GM21723 (cell line): ENCODE measurements at regions not wholly inside any gene's neighbourhood (a gene's known extent, or its start where the extent isn't known, plus 50 kb on each side); places are given as distances from the start of the nearest gene placed in this dataset.
"Not testable (repeated sequence)": the region's sequence is repeated elsewhere in the genome, so short reads cannot be mapped to it uniquely, and the experiment has no call there.

Source experiments
- ATAC-seq: cut with Tn5 transposase; IDR thresholded peaks from one replicate; pipeline ENCODE4 v1.9.1; 2021; ENCODE audit warnings: mild to moderate bottlenecking, moderate library complexity; ENCODE audit not compliant: unreplicated experiment

GRCh38 chr6:99143108-99143861 lies 195.5 kb upstream of the FBXL4 start:
- ATAC-seq = no peak

DNA sequence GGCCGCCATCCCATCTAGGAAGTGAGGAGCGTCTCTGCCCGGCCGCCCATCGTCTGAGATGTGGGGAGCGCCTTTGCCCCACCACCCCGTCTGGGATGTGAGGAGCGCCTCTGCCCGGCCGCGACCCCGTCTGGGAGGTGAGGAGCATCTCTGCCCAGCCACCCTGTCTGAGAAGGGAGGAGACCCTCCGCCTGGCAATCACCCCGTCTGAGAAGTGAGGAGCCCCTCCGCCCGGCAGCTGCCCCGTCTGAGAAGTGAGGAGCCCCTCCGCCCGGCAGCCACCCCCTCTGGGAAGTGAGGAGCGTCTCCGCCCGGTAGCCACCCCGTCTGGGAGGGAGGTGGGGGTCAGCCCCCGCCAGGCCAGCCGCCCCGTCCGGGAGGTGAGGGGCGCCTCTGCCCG lies 194.2 kb upstream of the FBXL4 start:
- not testable (repeated sequence) for ATAC-seq

- ATAC-seq = no peak
Observed at GRCh38 chr6:99138445-99138844, 190.7 kb upstream of the FBXL4 start.

DNA sequence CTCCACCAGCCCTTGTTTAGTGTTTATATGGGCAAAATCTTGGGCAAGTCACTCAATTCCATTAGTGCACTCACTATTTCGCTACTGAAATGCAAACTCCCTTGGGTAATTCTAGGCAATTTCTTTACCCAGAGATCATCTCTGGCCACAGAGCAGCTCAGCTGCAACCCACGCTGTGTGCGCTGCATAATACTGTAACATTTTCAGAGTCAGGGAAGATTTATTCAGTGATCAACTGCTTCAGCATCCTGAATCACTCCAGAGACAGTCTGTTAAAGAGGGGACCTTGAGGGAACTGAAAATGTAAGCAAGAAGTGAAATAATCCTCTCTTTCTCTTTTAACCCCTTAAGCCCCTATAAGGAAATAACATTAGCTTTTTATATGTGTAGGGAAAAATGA lies 189.6 kb upstream of the FBXL4 start:
- ATAC-seq = no peak

DNA sequence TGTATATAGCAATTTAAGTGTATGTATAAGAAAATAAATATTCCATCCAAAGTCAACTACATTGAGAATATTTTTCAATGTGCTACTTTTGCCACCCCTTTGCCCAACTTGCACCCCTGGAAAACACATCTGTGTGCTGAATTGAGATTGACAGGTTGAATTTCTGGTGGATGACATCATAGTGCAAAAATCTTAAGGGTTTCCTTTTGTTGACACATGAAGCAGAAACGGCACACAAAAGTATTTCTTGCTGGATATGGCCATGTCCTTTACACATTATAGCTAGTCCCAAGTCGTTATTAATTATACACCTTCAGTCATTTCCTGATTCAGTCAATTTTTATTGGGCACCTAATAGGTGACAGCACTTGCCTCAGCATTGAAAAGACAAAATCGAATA lies 188.7 kb upstream of the FBXL4 start:
- no peak for ATAC-seq

DNA sequence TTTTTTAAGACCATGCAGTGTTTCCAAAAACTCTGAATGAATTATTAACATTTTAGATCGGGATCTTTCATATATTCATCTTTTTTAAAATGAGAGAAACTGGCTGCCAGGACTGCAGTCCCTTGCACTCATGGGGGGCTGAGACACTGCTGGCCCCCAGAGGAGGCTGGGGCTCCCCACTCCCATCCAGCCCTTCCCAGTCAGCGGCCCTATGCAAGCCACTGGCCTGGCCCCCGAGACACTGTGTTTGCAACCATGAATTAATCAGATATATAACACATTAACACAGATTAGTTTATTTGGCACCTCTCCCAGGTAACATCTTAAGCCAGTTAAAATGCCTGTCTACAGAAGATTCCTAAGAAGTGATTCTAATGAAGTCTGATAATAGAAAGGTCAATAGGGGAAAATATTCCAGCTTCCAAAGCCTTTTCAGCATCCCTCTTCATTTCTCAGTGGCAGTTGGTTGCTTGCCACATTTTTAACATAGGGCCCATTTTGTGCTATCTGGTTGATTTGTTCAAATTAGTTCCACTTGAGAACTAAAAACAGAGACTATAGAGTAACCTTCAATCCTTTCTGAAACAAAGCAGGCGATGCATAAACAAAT lies 184.4 kb upstream of the FBXL4 start:
- no peak for ATAC-seq

GRCh38 chr6:99130897-99131873 lies 183.4 kb upstream of the FBXL4 start:
- ATAC-seq = no peak

DNA sequence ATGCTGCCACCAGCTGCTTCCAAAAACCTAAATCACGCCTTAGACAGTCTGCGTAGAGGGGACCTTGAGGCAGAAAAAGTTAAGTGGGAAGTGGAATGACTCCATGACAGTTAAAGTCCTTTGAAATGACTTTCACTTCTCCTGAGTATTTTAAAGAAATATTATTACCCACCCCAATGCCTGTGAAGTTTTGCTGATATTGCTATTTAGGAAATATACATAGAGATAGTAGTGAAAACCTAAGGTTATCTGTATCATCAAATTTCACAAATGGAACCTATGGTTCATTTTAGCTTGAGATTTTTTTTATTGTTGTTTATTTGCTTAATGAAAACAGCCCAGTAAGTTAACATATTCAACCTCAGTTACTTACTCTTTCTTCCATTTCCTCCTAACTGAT lies 182.1 kb upstream of the FBXL4 start:
- no peak for ATAC-seq

DNA sequence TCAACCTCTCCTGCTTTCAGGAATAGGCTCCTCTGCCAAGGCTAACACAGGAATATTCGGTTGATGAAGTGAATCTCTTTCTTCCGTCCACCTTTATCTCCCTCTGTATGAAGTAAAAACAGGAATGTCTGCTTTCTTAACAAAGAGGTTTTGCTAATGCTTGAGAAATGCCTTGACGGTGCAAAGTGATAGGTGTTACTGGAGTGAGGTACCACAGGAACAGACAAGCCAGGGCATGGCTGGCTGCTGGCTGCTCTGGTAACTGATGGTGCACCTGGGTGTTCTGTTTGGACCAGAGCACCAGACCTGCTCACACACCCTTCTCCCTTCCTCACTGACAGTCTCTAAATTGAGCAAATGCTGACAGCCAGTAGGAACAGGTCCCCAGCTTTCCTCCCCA lies 174.0 kb upstream of the FBXL4 start:
- no peak for ATAC-seq

- no peak for ATAC-seq
Observed at GRCh38 chr6:99120641-99121040, 172.9 kb upstream of the FBXL4 start.

GRCh38 chr6:99119109-99120031 lies 171.6 kb upstream of the FBXL4 start:
- ATAC-seq = no peak

DNA sequence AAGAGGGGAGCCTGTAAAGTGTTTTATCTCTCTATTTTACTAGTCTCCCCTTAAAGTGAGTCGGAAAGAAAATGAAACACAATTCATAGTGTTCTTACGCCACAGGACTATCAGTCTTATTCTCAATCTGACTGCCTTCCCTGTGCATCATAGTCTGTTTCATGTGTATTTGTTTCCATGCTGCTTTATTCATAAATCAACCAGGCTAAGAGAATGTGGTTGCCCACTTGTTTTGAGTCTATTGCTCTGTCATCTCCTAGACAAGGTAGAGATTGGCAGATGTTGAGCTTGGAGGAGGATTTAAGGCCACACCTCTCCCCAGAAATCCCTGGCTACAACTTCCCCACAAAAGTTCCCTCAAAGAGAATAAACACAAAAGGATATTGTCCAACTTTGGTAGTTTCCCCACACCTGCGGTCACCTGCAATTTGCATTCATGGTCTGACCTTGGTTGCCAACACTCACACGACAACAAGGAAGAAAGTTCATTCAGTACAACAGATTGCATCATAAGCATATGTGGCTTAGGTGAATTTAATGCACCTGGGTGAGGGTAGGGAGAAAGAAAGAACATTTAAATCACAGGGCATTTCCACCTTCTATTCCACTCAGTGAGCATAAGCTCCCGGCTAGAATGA lies 167.1 kb upstream of the FBXL4 start:
- ATAC-seq = no peak

- ATAC-seq = no peak
Observed at GRCh38 chr6:99111590-99111989, 163.8 kb upstream of the FBXL4 start.

- no peak for ATAC-seq
Observed at GRCh38 chr6:99110029-99110428, 162.3 kb upstream of the FBXL4 start.

GRCh38 chr6:99104218-99104617 lies 156.5 kb upstream of the FBXL4 start:
- no peak for ATAC-seq

DNA sequence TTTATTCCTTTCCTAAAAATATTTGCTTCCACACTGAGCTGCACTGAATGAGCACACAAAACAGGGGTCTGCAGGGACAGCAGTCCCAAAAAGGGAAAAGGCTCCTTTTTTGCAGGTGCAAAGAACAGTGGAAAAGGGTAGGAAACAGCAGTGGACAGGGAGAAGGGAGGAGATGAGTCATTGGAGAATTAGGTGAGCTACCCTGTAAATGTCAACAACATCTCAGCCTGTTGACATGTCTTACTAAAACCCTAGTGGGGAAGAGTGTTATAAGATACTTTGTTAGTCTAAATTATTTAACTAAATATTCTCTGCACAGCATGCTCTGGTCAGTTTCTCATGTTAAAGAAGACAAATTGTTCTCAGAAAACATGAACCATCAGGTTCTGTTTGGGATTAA lies 151.5 kb upstream of the FBXL4 start:
- ATAC-seq = no peak

GRCh38 chr6:99096170-99096569 lies 148.4 kb upstream of the FBXL4 start:
- no peak for ATAC-seq

GRCh38 chr6:99093456-99094190 lies 145.9 kb upstream of the FBXL4 start:
- ATAC-seq = no peak

- ATAC-seq = no peak
Observed at GRCh38 chr6:99092461-99092860, 144.7 kb upstream of the FBXL4 start.
